ENCODE measurements at regions not wholly inside any gene's neighbourhood (a gene's known extent, or its start where the extent isn't known, plus 50 kb on each side); places are given as distances from the start of the nearest gene placed in this dataset.

DNA sequence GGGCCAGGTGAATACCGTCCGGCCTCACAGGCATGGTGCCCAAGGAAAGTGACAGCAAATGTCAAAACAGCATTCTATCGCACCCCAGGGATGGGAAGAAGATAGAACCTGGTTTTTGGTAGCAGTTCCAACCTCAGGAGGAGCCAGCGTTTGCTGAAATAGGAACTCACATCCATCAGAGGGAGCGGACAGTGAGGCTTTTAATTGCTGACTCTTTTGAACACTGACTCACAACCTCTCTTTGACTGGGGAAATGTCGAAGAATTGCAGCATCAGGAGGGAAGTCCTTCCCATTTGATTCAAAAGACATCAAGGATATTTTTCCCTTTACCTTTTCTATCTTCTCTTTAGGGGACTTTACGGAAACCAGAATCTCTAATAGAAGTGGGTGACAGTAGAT is 114.2 kb downstream of the UNC5CL start:
- no peak for TF ChIP-seq CTCF (IDR thresholded peaks at IDR 0.05; ENCODE audit: insufficient read depth, low read length, poor library complexity, severe bottlenecking)
- no peak overlapping the region for H3K4me3 ChIP-seq (ENCODE audit: low read depth, low read length)
- no peaks in the 10 kb centered on the region for H3K27me3 ChIP-seq (ENCODE audit: control insufficient read depth, insufficient read depth, low read length)
- no peak for DNase-seq (ENCODE audit: low read depth)
- H3K36me3 ChIP-seq (ENCODE audit: control insufficient read depth, insufficient read depth, low read length) = no peaks in the 10 kb centered on the region

- no peak overlapping the region for H3K4me3 ChIP-seq (ENCODE audit: low read depth, low read length)
- DNase-seq (ENCODE audit: low read depth) = no peak
- H3K36me3 ChIP-seq (ENCODE audit: control insufficient read depth, insufficient read depth, low read length) = no peaks in the 10 kb centered on the region
- TF ChIP-seq CTCF (IDR thresholded peaks at IDR 0.05; ENCODE audit: insufficient read depth, low read length, poor library complexity, severe bottlenecking) = no peak
- H3K27me3 ChIP-seq (ENCODE audit: control insufficient read depth, insufficient read depth, low read length) = no peaks in the 10 kb centered on the region
These were observed 115.1 kb downstream of the UNC5CL start for GRCh38 chr6:40923880-40924279.

DNA sequence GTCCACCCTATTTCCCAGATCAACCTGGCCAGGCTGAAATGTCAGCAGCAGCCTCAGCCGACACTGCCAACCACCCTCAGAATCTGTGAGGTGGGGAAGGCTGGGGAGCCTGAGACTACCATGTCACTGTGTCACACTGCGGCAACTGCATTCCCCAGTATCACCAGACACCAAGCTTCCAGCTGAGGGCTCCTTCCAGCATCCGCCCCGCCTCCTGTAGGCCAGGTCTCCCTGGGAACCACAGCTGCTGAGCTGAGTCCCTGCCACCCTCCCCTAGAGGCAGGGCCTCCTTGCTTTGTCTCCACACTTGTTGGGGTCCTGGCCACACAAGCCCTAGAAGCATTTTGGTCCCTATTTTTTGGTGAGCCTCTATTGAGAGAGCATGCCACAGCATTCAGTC is 115.7 kb downstream of the UNC5CL start:
- no peaks in the 10 kb centered on the region for H3K36me3 ChIP-seq (ENCODE audit: control insufficient read depth, insufficient read depth, low read length)
- DNase-seq (ENCODE audit: low read depth) = no peak
- no peaks in the 10 kb centered on the region for H3K27me3 ChIP-seq (ENCODE audit: control insufficient read depth, insufficient read depth, low read length)
- TF ChIP-seq CTCF (IDR thresholded peaks at IDR 0.05; ENCODE audit: insufficient read depth, low read length, poor library complexity, severe bottlenecking) = no peak
- no peak overlapping the region for H3K4me3 ChIP-seq (ENCODE audit: low read depth, low read length)

GRCh38 chr6:40922281-40922680 is 116.7 kb downstream of the UNC5CL start:
- DNase-seq (ENCODE audit: low read depth) = no peak

GRCh38 chr6:40918040-40918651 is 120.9 kb downstream of the UNC5CL start:
- no peak for TF ChIP-seq CTCF (IDR thresholded peaks at IDR 0.05; ENCODE audit: insufficient read depth, low read length, poor library complexity, severe bottlenecking)
- Histone ChIP-seq H3K4me3 (ENCODE audit: low read depth, low read length) (no peak overlapping the region), H3K27me3 (ENCODE audit: control insufficient read depth, insufficient read depth, low read length) (no peaks in the 10 kb centered on the region), H3K36me3 (ENCODE audit: control insufficient read depth, insufficient read depth, low read length) (no peaks in the 10 kb centered on the region)
- DNase-seq (ENCODE audit: low read depth) = no peak

More at GRCh38 chr6:40922281-40922680, 116.7 kb downstream of the UNC5CL start:
- no peaks in the 10 kb centered on the region for H3K27me3 ChIP-seq (ENCODE audit: control insufficient read depth, insufficient read depth, low read length)
- no peak for TF ChIP-seq CTCF (IDR thresholded peaks at IDR 0.05; ENCODE audit: insufficient read depth, low read length, poor library complexity, severe bottlenecking)
- no peak overlapping the region for H3K4me3 ChIP-seq (ENCODE audit: low read depth, low read length)
- no peaks in the 10 kb centered on the region for H3K36me3 ChIP-seq (ENCODE audit: control insufficient read depth, insufficient read depth, low read length)

GRCh38 chr6:40917603-40918002 is 121.4 kb downstream of the UNC5CL start:
- DNase-seq (ENCODE audit: low read depth) = no peak
- TF ChIP-seq CTCF (IDR thresholded peaks at IDR 0.05; ENCODE audit: insufficient read depth, low read length, poor library complexity, severe bottlenecking) = no peak
- H3K4me3 ChIP-seq (ENCODE audit: low read depth, low read length) = no peak overlapping the region
- no peaks in the 10 kb centered on the region for H3K36me3 ChIP-seq (ENCODE audit: control insufficient read depth, insufficient read depth, low read length)
- no peaks in the 10 kb centered on the region for H3K27me3 ChIP-seq (ENCODE audit: control insufficient read depth, insufficient read depth, low read length)

Data from kidney epithelial cell (primary cell).